IMR-90 (cell line): ENCODE measurements at regions not wholly inside any gene's neighbourhood (a gene's known extent, or its start where the extent isn't known, plus 50 kb on each side); places are given as distances from the start of the nearest gene placed in this dataset.

ENCODE experiments used
- ATAC-seq: fragments of 200-7000 bp; cut with Tn5 transposase; 2 replicates; pipeline ENCODE4 v1.9.1; 2020; ENCODE audit warnings: low read depth, mild to moderate bottlenecking, moderate library complexity
- BruUV-seq: library from RNA; stranded (reverse); fragments of 400-500 nt; replicated peaks from 2 replicates; lab custom pipeline; 2021; lab: Mats Ljungman, UMichigan
- CTCF ChIA-PET: fragments of 300-600 bp; formaldehyde crosslinking; extraction: SDS; loops from one replicate; lab custom pipeline; 2021; ENCODE audit warnings: antibody characterized with exemption; lab: Yijun Ruan, JAX
- POLR2A ChIA-PET: fragments of 300-600 bp; sonication (Branson Sonifier 250); formaldehyde crosslinking; loops from one replicate; lab custom pipeline; 2022; ENCODE audit warnings: antibody characterized with exemption; ENCODE audit not compliant: unreplicated experiment; lab: Charles Lee
- DNase-seq: peaks from one replicate; pipeline ENCODE4 v3.0.0; 2013
- H2AFZ ChIP-seq: replicated peaks from 2 replicates; pipeline ENCODE3; 2013; ENCODE audit warnings: low read length, mild to moderate bottlenecking; ENCODE audit not compliant: poor library complexity
- H2AK5ac ChIP-seq: 2 replicates; pipeline ENCODE4 v1.6.1; 2013; ENCODE audit warnings: low read depth, low read length, inconsistent platforms
- H2AK9ac ChIP-seq: replicated peaks from 2 replicates; pipeline ENCODE3; 2013; ENCODE audit warnings: mild to moderate bottlenecking, low read depth, low read length, moderate library complexity; ENCODE audit not compliant: poor library complexity
- H2BK120ac ChIP-seq: 2 replicates; pipeline ENCODE4 v1.6.1; 2013; ENCODE audit warnings: low read depth, low read length, inconsistent platforms
- H2BK15ac ChIP-seq: 3 replicates; pipeline ENCODE4 v1.6.1; 2013; ENCODE audit warnings: low read depth, low read length, inconsistent platforms
- H2BK20ac ChIP-seq: 2 replicates; pipeline ENCODE4 v1.6.1; 2013; ENCODE audit warnings: low read depth, mild to moderate bottlenecking, inconsistent platforms, low read length, moderate library complexity
- H2BK5ac ChIP-seq: 2 replicates; pipeline ENCODE4 v1.6.1; 2013; ENCODE audit warnings: mild to moderate bottlenecking, low read depth, low read length, inconsistent platforms; ENCODE audit not compliant: poor library complexity, severe bottlenecking
- H3K14ac ChIP-seq: replicated peaks from 2 replicates; pipeline ENCODE4 v1.6.1; 2013; ENCODE audit warnings: low read depth, low read length, inconsistent platforms
- H3K18ac ChIP-seq: 2 replicates; pipeline ENCODE4 v1.6.1; 2013; ENCODE audit warnings: low read depth, low read length, control low read depth
- H3K23ac ChIP-seq: 2 replicates; pipeline ENCODE4 v1.6.1; 2013; ENCODE audit warnings: low read depth, low read length, inconsistent platforms
- H3K27ac ChIP-seq: 2 replicates; pipeline ENCODE4 v1.5.1; 2013; ENCODE audit warnings: mild to moderate bottlenecking, control low read depth, low read length; ENCODE audit not compliant: insufficient read depth
- H3K27me3 ChIP-seq: 2 replicates; pipeline ENCODE4 v1.6.1; 2013; ENCODE audit warnings: low read length; ENCODE audit not compliant: control insufficient read depth, insufficient read depth
- H3K36me3 ChIP-seq: 2 replicates; pipeline ENCODE4 v1.6.1; 2013; ENCODE audit warnings: low read length, mixed read lengths; ENCODE audit not compliant: control insufficient read depth, insufficient read depth
- H3K4ac ChIP-seq: 2 replicates; pipeline ENCODE4 v1.6.1; 2013; ENCODE audit warnings: low read depth, low read length, inconsistent platforms
- H3K4me1 ChIP-seq: 2 replicates; pipeline ENCODE4 v1.6.1; 2013; ENCODE audit warnings: low read length, mixed read lengths; ENCODE audit not compliant: control insufficient read depth, insufficient read depth
- H3K4me2 ChIP-seq: 2 replicates; pipeline ENCODE4 v1.6.1; 2013; ENCODE audit warnings: low read depth, mild to moderate bottlenecking, control low read depth, low read length, moderate library complexity
- H3K4me3 ChIP-seq: 2 replicates; pipeline ENCODE4 v1.5.1; 2013; ENCODE audit warnings: low read depth, mild to moderate bottlenecking, control low read depth, low read length, moderate library complexity; ENCODE audit not compliant: insufficient read depth
- H3K56ac ChIP-seq: 2 replicates; pipeline ENCODE4 v1.6.1; 2013; ENCODE audit warnings: low read length, inconsistent platforms; ENCODE audit not compliant: insufficient read depth; ENCODE audit errors: extremely low read depth
- H3K79me1 ChIP-seq, 2 experiments: 2 replicates each; pipeline ENCODE4 v1.6.1; 2013; ENCODE audit warnings: low read length in 2 of 2, inconsistent platforms in 1 of 2, low read depth in 1 of 2
- H3K9ac ChIP-seq: 2 replicates; pipeline ENCODE4 v1.6.1; 2013; ENCODE audit warnings: low read depth, low read length, control low read depth
- H3K9me1 ChIP-seq: 2 replicates; pipeline ENCODE4 v1.6.1; 2013; ENCODE audit warnings: low read length, inconsistent platforms; ENCODE audit not compliant: insufficient read depth
- H3K9me3 ChIP-seq: 2 replicates; pipeline ENCODE4 v1.6.1; 2013; ENCODE audit warnings: low read length; ENCODE audit not compliant: control insufficient read depth, insufficient read depth
- H4K20me1 ChIP-seq: 2 replicates; pipeline ENCODE4 v1.6.1; 2013; ENCODE audit warnings: low read length, inconsistent platforms; ENCODE audit not compliant: insufficient read depth
- H4K5ac ChIP-seq: 2 replicates; pipeline ENCODE4 v1.6.1; 2013; ENCODE audit warnings: mild to moderate bottlenecking, low read depth, low read length, control low read depth
- H4K8ac ChIP-seq, 2 experiments: 2 replicates each; pipeline ENCODE4 v1.6.1; 2013; ENCODE audit warnings: low read depth in 2 of 2, low read length in 2 of 2, control low read depth in 1 of 2, inconsistent platforms in 1 of 2
- H4K91ac ChIP-seq: 2 replicates; pipeline ENCODE4 v1.6.1; 2013; ENCODE audit warnings: low read depth, low read length, inconsistent platforms; ENCODE audit not compliant: insufficient read depth
- BHLHE40 ChIP-seq: fragments of 150-350 bp; IDR thresholded peaks from 2 replicates; pipeline ENCODE4 v1.6.1; 2016; ENCODE audit warnings: mild to moderate bottlenecking, low read depth, low read length
- CHD1 ChIP-seq: IDR thresholded peaks from 2 replicates; pipeline ENCODE4 v1.6.1; 2012; ENCODE audit warnings: low read depth, low read length, improper control_type of control experiment
- ELK1 ChIP-seq: fragments of 150-350 bp; IDR thresholded peaks from 2 replicates; pipeline ENCODE4 v1.6.1; 2016; ENCODE audit warnings: low read depth, mild to moderate bottlenecking, low read length, moderate library complexity, borderline replicate concordance
- FOS ChIP-seq: fragments of 150-350 bp; IDR thresholded peaks from 2 replicates; pipeline ENCODE4 v1.6.1; 2016; ENCODE audit warnings: low read depth, low read length
- MAFK ChIP-seq: IDR thresholded peaks from 2 replicates; pipeline ENCODE4 v1.6.1; 2012; ENCODE audit warnings: low read depth, low read length, improper control_type of control experiment
- NFE2L2 ChIP-seq: fragments of 150-350 bp; IDR thresholded peaks from 2 replicates; pipeline ENCODE4 v1.6.1; 2016; ENCODE audit warnings: low read depth, mild to moderate bottlenecking, low read length
- POLR2A ChIP-seq: IDR thresholded peaks from 2 replicates; pipeline ENCODE4 v1.6.1; 2012; ENCODE audit warnings: mild to moderate bottlenecking, low read depth, low read length
- RCOR1 ChIP-seq: IDR thresholded peaks from 2 replicates; pipeline ENCODE4 v1.6.1; 2012; ENCODE audit warnings: mild to moderate bottlenecking, low read length, improper control_type of control experiment; ENCODE audit not compliant: insufficient replicate concordance
- RFX5 ChIP-seq: IDR thresholded peaks from 2 replicates; pipeline ENCODE4 v1.8.0; 2012; ENCODE audit warnings: low read depth, mild to moderate bottlenecking, low read length, moderate library complexity
- SMC3 ChIP-seq: fragments of 150-350 bp; IDR thresholded peaks from 2 replicates; pipeline ENCODE4 v1.6.1; 2016; ENCODE audit warnings: low read depth, mild to moderate bottlenecking, antibody characterized with exemption, low read length, moderate library complexity
- USF2 ChIP-seq: fragments of 150-350 bp; IDR thresholded peaks from 2 replicates; pipeline ENCODE4 v1.6.1; 2017; ENCODE audit warnings: mild to moderate bottlenecking, antibody characterized with exemption, low read length, low read depth
- WGBS, 2 experiments: methylation state at CpG; one replicate each; pipeline versions ENCODE4 v1.1.5 to v1.1.7; 2013; ENCODE audit warnings: missing lambda C conversion rate in 2 of 2; ENCODE audit not compliant: insufficient read length in 1 of 2; ENCODE audit errors: extremely low coverage in 2 of 2; 5-methylcytosine and 5-hydroxymethylcytosine counted together
- dilution Hi-C: fragments of 300-500 bp; cut with HindIII; formaldehyde crosslinking; loops from one replicate; pipeline ENCODE4 v1.14.3; 2018; ENCODE audit warnings: low sequenced_read_pairs; ENCODE audit not compliant: unreplicated experiment
- in situ Hi-C: fragments of 300-500 bp; cut with MboI; formaldehyde crosslinking; loops from 3 replicates; pipeline ENCODE4 v1.14.3; 2019; ENCODE audit warnings: low sequenced_read_pairs, inconsistent platforms, mixed read lengths
- intact Hi-C: fragments of 100-400 bp; cut with micrococcal nuclease; formaldehyde crosslinking; loops from 2 replicates; pipeline ENCODE4 v1.10.0; 2022

GRCh38 chr1:192952646-192953045, 106.5 kb downstream of the UCHL5 start (continued):
- TF ChIP-seq SMC3, result no peak
- TF ChIP-seq RCOR1, result no peak
- no peak for TF ChIP-seq NFE2L2

- CTCF ChIA-PET, result interaction anchor here (0.9 kb wide), 1 partner anchor 16 kb away, joined by 4 read pairs; no protein-coding TSS in a partner anchor
- no peak overlapping the region for H3K23ac ChIP-seq
- no peaks in the 10 kb centered on the region; the same call in 1 of the 2 replicates for H3K9me1 ChIP-seq
- no peaks in the 10 kb centered on the region for H4K20me1 ChIP-seq
- dilution Hi-C loops (no loop called here), intact Hi-C loops (loop anchor here (5.0 kb wide), 1 partner anchor 48 kb away; no protein-coding TSS in a partner anchor), in situ Hi-C loops (no loop called here)
- no peak overlapping the region for H3K4me2 ChIP-seq
- H3K4me3 ChIP-seq, result no peak overlapping the region
- no peaks in the 10 kb centered on the region for H3K27me3 ChIP-seq
- no peak for ATAC-seq
- H2BK20ac ChIP-seq, result no peak overlapping the region
- POLR2A ChIA-PET, result interaction anchor here (0.6 kb wide), 2 partner anchors 13 to 19 kb away, joined by 3 read pairs; no protein-coding TSS in a partner anchor
- no peak overlapping the region for H3K27ac ChIP-seq
- no peak overlapping the region for H3K14ac ChIP-seq
- H2AK5ac ChIP-seq, result no peak overlapping the region
- H3K4ac ChIP-seq, result no peak overlapping the region
- H4K8ac ChIP-seq, result no peak overlapping the region
- no peak overlapping the region for H4K91ac ChIP-seq
- H2AK9ac ChIP-seq, result no peak overlapping the region
- no peaks in the 10 kb centered on the region for H3K79me1 ChIP-seq
- no peak overlapping the region for H2AFZ ChIP-seq
- no TSS peak for BruUV-seq
- H3K18ac ChIP-seq, result no peak overlapping the region
- H3K56ac ChIP-seq, result no peak overlapping the region
- no peaks in the 10 kb centered on the region for H3K9me3 ChIP-seq
- H4K5ac ChIP-seq, result no peak overlapping the region
- no peak overlapping the region for H2BK15ac ChIP-seq
- TF ChIP-seq USF2 (no peak), MAFK (no peak), POLR2A (no peak), RFX5 (no peak), FOS (no peak), BHLHE40 (no peak), ELK1 (no peak), RCOR1 (no peak), CHD1 (no peak)
- no peak for DNase-seq
- no peaks in the 10 kb centered on the region for H3K36me3 ChIP-seq
- no peak overlapping the region for H2BK5ac ChIP-seq
- H3K4me1 ChIP-seq, result peaks cover 3% of the 10 kb centered on the region; the same call in 1 of the 2 replicates
- H3K9ac ChIP-seq, result no peak overlapping the region
- WGBS, 2 experiments, result 60% methylated on average over 1 of the region's 7 CpGs; no CpG with 5 or more reads in 1 of the 2 experiments
- H2BK120ac ChIP-seq, result no peak overlapping the region
These were observed 104.4 kb downstream of the UCHL5 start for GRCh38 chr1:192954705-192955265.
